IMR-90 (cell line): ENCODE measurements at regions not wholly inside any gene's neighbourhood (a gene's known extent, or its start where the extent isn't known, plus 50 kb on each side); places are given as distances from the start of the nearest gene placed in this dataset.

Experiments used
- ATAC-seq: fragments of 200-7000 bp; cut with Tn5 transposase; 2 replicates; pipeline ENCODE4 v1.9.1; 2020; ENCODE audit warnings: low read depth, mild to moderate bottlenecking, moderate library complexity
- BruUV-seq: library from RNA; stranded (reverse); fragments of 400-500 nt; replicated peaks from 2 replicates; lab custom pipeline; 2021; lab: Mats Ljungman, UMichigan
- CTCF ChIA-PET: fragments of 300-600 bp; formaldehyde crosslinking; extraction: SDS; loops from one replicate; lab custom pipeline; 2021; ENCODE audit warnings: antibody characterized with exemption; lab: Yijun Ruan, JAX
- POLR2A ChIA-PET: fragments of 300-600 bp; sonication (Branson Sonifier 250); formaldehyde crosslinking; loops from one replicate; lab custom pipeline; 2022; ENCODE audit warnings: antibody characterized with exemption; ENCODE audit not compliant: unreplicated experiment; lab: Charles Lee
- DNase-seq: peaks from one replicate; pipeline ENCODE4 v3.0.0; 2013
- H2AFZ ChIP-seq: replicated peaks from 2 replicates; pipeline ENCODE3; 2013; ENCODE audit warnings: low read length, mild to moderate bottlenecking; ENCODE audit not compliant: poor library complexity
- H2AK5ac ChIP-seq: 2 replicates; pipeline ENCODE4 v1.6.1; 2013; ENCODE audit warnings: low read depth, low read length, inconsistent platforms
- H2AK9ac ChIP-seq: replicated peaks from 2 replicates; pipeline ENCODE3; 2013; ENCODE audit warnings: mild to moderate bottlenecking, low read depth, low read length, moderate library complexity; ENCODE audit not compliant: poor library complexity
- H2BK120ac ChIP-seq: 2 replicates; pipeline ENCODE4 v1.6.1; 2013; ENCODE audit warnings: low read depth, low read length, inconsistent platforms
- H2BK15ac ChIP-seq: 3 replicates; pipeline ENCODE4 v1.6.1; 2013; ENCODE audit warnings: low read depth, low read length, inconsistent platforms
- H2BK20ac ChIP-seq: 2 replicates; pipeline ENCODE4 v1.6.1; 2013; ENCODE audit warnings: low read depth, mild to moderate bottlenecking, inconsistent platforms, low read length, moderate library complexity
- H2BK5ac ChIP-seq: 2 replicates; pipeline ENCODE4 v1.6.1; 2013; ENCODE audit warnings: mild to moderate bottlenecking, low read depth, low read length, inconsistent platforms; ENCODE audit not compliant: poor library complexity, severe bottlenecking
- H3K14ac ChIP-seq: replicated peaks from 2 replicates; pipeline ENCODE4 v1.6.1; 2013; ENCODE audit warnings: low read depth, low read length, inconsistent platforms
- H3K18ac ChIP-seq: 2 replicates; pipeline ENCODE4 v1.6.1; 2013; ENCODE audit warnings: low read depth, low read length, control low read depth
- H3K23ac ChIP-seq: 2 replicates; pipeline ENCODE4 v1.6.1; 2013; ENCODE audit warnings: low read depth, low read length, inconsistent platforms
- H3K27ac ChIP-seq: 2 replicates; pipeline ENCODE4 v1.5.1; 2013; ENCODE audit warnings: mild to moderate bottlenecking, control low read depth, low read length; ENCODE audit not compliant: insufficient read depth
- H3K27me3 ChIP-seq: 2 replicates; pipeline ENCODE4 v1.6.1; 2013; ENCODE audit warnings: low read length; ENCODE audit not compliant: control insufficient read depth, insufficient read depth
- H3K36me3 ChIP-seq: 2 replicates; pipeline ENCODE4 v1.6.1; 2013; ENCODE audit warnings: low read length, mixed read lengths; ENCODE audit not compliant: control insufficient read depth, insufficient read depth
- H3K4ac ChIP-seq: 2 replicates; pipeline ENCODE4 v1.6.1; 2013; ENCODE audit warnings: low read depth, low read length, inconsistent platforms
- H3K4me1 ChIP-seq: 2 replicates; pipeline ENCODE4 v1.6.1; 2013; ENCODE audit warnings: low read length, mixed read lengths; ENCODE audit not compliant: control insufficient read depth, insufficient read depth
- H3K4me2 ChIP-seq: 2 replicates; pipeline ENCODE4 v1.6.1; 2013; ENCODE audit warnings: low read depth, mild to moderate bottlenecking, control low read depth, low read length, moderate library complexity
- H3K4me3 ChIP-seq: 2 replicates; pipeline ENCODE4 v1.5.1; 2013; ENCODE audit warnings: low read depth, mild to moderate bottlenecking, control low read depth, low read length, moderate library complexity; ENCODE audit not compliant: insufficient read depth
- H3K56ac ChIP-seq: 2 replicates; pipeline ENCODE4 v1.6.1; 2013; ENCODE audit warnings: low read length, inconsistent platforms; ENCODE audit not compliant: insufficient read depth; ENCODE audit errors: extremely low read depth
- H3K79me1 ChIP-seq, 2 experiments: 2 replicates each; pipeline ENCODE4 v1.6.1; 2013; ENCODE audit warnings: low read length in 2 of 2, inconsistent platforms in 1 of 2, low read depth in 1 of 2
- H3K9ac ChIP-seq: 2 replicates; pipeline ENCODE4 v1.6.1; 2013; ENCODE audit warnings: low read depth, low read length, control low read depth
- H3K9me1 ChIP-seq: 2 replicates; pipeline ENCODE4 v1.6.1; 2013; ENCODE audit warnings: low read length, inconsistent platforms; ENCODE audit not compliant: insufficient read depth
- H3K9me3 ChIP-seq: 2 replicates; pipeline ENCODE4 v1.6.1; 2013; ENCODE audit warnings: low read length; ENCODE audit not compliant: control insufficient read depth, insufficient read depth
- H4K20me1 ChIP-seq: 2 replicates; pipeline ENCODE4 v1.6.1; 2013; ENCODE audit warnings: low read length, inconsistent platforms; ENCODE audit not compliant: insufficient read depth
- H4K5ac ChIP-seq: 2 replicates; pipeline ENCODE4 v1.6.1; 2013; ENCODE audit warnings: mild to moderate bottlenecking, low read depth, low read length, control low read depth
- H4K8ac ChIP-seq, 2 experiments: 2 replicates each; pipeline ENCODE4 v1.6.1; 2013; ENCODE audit warnings: low read depth in 2 of 2, low read length in 2 of 2, control low read depth in 1 of 2, inconsistent platforms in 1 of 2
- H4K91ac ChIP-seq: 2 replicates; pipeline ENCODE4 v1.6.1; 2013; ENCODE audit warnings: low read depth, low read length, inconsistent platforms; ENCODE audit not compliant: insufficient read depth
- POLR2A ChIP-seq: IDR thresholded peaks from 2 replicates; pipeline ENCODE4 v1.6.1; 2012; ENCODE audit warnings: mild to moderate bottlenecking, low read depth, low read length
- WGBS, 2 experiments: methylation state at CpG; one replicate each; pipeline versions ENCODE4 v1.1.5 to v1.1.7; 2013; ENCODE audit warnings: missing lambda C conversion rate in 2 of 2; ENCODE audit not compliant: insufficient read length in 1 of 2; ENCODE audit errors: extremely low coverage in 2 of 2; 5-methylcytosine and 5-hydroxymethylcytosine counted together
- dilution Hi-C: fragments of 300-500 bp; cut with HindIII; formaldehyde crosslinking; loops from one replicate; pipeline ENCODE4 v1.14.3; 2018; ENCODE audit warnings: low sequenced_read_pairs; ENCODE audit not compliant: unreplicated experiment
- in situ Hi-C: fragments of 300-500 bp; cut with MboI; formaldehyde crosslinking; loops from 3 replicates; pipeline ENCODE4 v1.14.3; 2019; ENCODE audit warnings: low sequenced_read_pairs, inconsistent platforms, mixed read lengths
- intact Hi-C: fragments of 100-400 bp; cut with micrococcal nuclease; formaldehyde crosslinking; loops from 2 replicates; pipeline ENCODE4 v1.10.0; 2022

GRCh38 chr9:88052321-88052965 is 78.1 kb upstream of the CDK20 start:
- ATAC-seq (no peak; the same call in 1 of the 2 replicates), DNase-seq (no peak)
- no peak overlapping the region for H3K4me3 ChIP-seq
- no peaks in the 10 kb centered on the region for H3K27me3 ChIP-seq
- no peak overlapping the region for H3K27ac ChIP-seq
- H3K79me1 ChIP-seq: no peaks in the 10 kb centered on the region
- POLR2A ChIA-PET: no interaction called here
- H2BK15ac ChIP-seq: no peak overlapping the region
- no CpG with 5 or more reads among the region's 5 CpGs for WGBS, 2 experiments
- H3K4ac ChIP-seq: no peak overlapping the region
- no peaks in the 10 kb centered on the region for H3K4me1 ChIP-seq
- H2AK5ac ChIP-seq: no peak overlapping the region
- dilution Hi-C loops: no loop called here
- CTCF ChIA-PET: interaction anchor here (0.6 to 1.4 kb wide), 2 partner anchors 11 to 24 kb away, joined by 3 read pairs; no protein-coding TSS in a partner anchor
- no peak overlapping the region for H4K91ac ChIP-seq
- H3K9me1 ChIP-seq: no peaks in the 10 kb centered on the region
- H3K23ac ChIP-seq: no peak overlapping the region
- intact Hi-C loops: no loop called here
- H2BK20ac ChIP-seq: no peak overlapping the region
- in situ Hi-C loops: no loop called here
- H3K4me2 ChIP-seq: no peak overlapping the region
- no peak overlapping the region for H3K56ac ChIP-seq
- no peak overlapping the region for H3K9ac ChIP-seq
- H4K20me1 ChIP-seq: no peaks in the 10 kb centered on the region
- TF ChIP-seq POLR2A: no peak
- no peak overlapping the region for H3K14ac ChIP-seq
- no peaks in the 10 kb centered on the region for H3K36me3 ChIP-seq
- H4K5ac ChIP-seq: no peak overlapping the region
- H2AFZ ChIP-seq: no peak overlapping the region
- H2BK120ac ChIP-seq: no peak overlapping the region
- H2BK5ac ChIP-seq: no peak overlapping the region
- no peaks in the 10 kb centered on the region for H3K9me3 ChIP-seq
- no peak overlapping the region for H3K18ac ChIP-seq
- no TSS peak for BruUV-seq
- H4K8ac ChIP-seq: no peak overlapping the region
- H2AK9ac ChIP-seq: no peak overlapping the region
